VCaP (cell line): ENCODE measurements at regions not wholly inside any gene's neighbourhood (a gene's known extent, or its start where the extent isn't known, plus 50 kb on each side); places are given as distances from the start of the nearest gene placed in this dataset.

ENCODE experiments used
- H3K27ac ChIP-seq: fragments of 450-650 bp; 2 replicates; pipeline ENCODE4 v1.5.1; 2017
- CTCF ChIP-seq: fragments of 450-650 bp; conservative IDR thresholded peaks from 2 replicates; pipeline ENCODE4 v1.5.1; 2017; ENCODE audit warnings: mild to moderate bottlenecking, moderate library complexity

GRCh38 chr10:8380833-8381496 lies 326.5 kb downstream of the GATA3 start:
- H3K27ac ChIP-seq, result peak overlapping the region; percentile 58
- no peak for TF ChIP-seq CTCF

GRCh38 chr10:8386781-8387180 lies 332.3 kb downstream of the GATA3 start:
- no peak overlapping the region for H3K27ac ChIP-seq
- no peak for TF ChIP-seq CTCF

GRCh38 chr10:8389630-8390029 lies 335.1 kb downstream of the GATA3 start:
- no peak for TF ChIP-seq CTCF
- no peak overlapping the region for H3K27ac ChIP-seq

GRCh38 chr10:8392216-8392615 lies 337.7 kb downstream of the GATA3 start:
- TF ChIP-seq CTCF, result no peak
- H3K27ac ChIP-seq, result no peak overlapping the region

GRCh38 chr10:8393531-8393930 lies 339.0 kb downstream of the GATA3 start:
- no peak for TF ChIP-seq CTCF
- H3K27ac ChIP-seq, result no peak overlapping the region

- no peak for TF ChIP-seq CTCF
- H3K27ac ChIP-seq, result no peak overlapping the region
These were observed 342.2 kb downstream of the GATA3 start for GRCh38 chr10:8396675-8397074.

GRCh38 chr10:8398771-8399170 lies 344.3 kb downstream of the GATA3 start:
- no peak overlapping the region for H3K27ac ChIP-seq
- no peak for TF ChIP-seq CTCF

GRCh38 chr10:8400151-8400550 lies 345.7 kb downstream of the GATA3 start:
- no peak for TF ChIP-seq CTCF

More at GRCh38 chr10:8400151-8400550, 345.7 kb downstream of the GATA3 start:
- H3K27ac ChIP-seq, result no peak overlapping the region
